Epithelial cell of esophagus (primary cell): ENCODE measurements at regions not wholly inside any gene's neighbourhood (a gene's known extent, or its start where the extent isn't known, plus 50 kb on each side); places are given as distances from the start of the nearest gene placed in this dataset.
"Not testable (repeated sequence)": the region's sequence is repeated elsewhere in the genome, so short reads cannot be mapped to it uniquely, and the experiment has no call there.

ENCODE experiments used
- DNase-seq: peaks from one replicate; pipeline ENCODE4 v3.0.0; 2010; ENCODE audit warnings: low read depth
- H3K4me3 ChIP-seq: 2 replicates; pipeline ENCODE4 v1.5.1; 2011; ENCODE audit warnings: mild to moderate bottlenecking, low read length, control low read depth
- TF ChIP-seq, protein P1 (sequence below): IDR thresholded peaks from 2 replicates; pipeline ENCODE4 v1.5.1; 2011; ENCODE audit warnings: low read depth, mild to moderate bottlenecking, low read length, control low read depth, inconsistent platforms; ENCODE audit not compliant: insufficient read depth; ENCODE audit errors: missing control alignments

DNA sequence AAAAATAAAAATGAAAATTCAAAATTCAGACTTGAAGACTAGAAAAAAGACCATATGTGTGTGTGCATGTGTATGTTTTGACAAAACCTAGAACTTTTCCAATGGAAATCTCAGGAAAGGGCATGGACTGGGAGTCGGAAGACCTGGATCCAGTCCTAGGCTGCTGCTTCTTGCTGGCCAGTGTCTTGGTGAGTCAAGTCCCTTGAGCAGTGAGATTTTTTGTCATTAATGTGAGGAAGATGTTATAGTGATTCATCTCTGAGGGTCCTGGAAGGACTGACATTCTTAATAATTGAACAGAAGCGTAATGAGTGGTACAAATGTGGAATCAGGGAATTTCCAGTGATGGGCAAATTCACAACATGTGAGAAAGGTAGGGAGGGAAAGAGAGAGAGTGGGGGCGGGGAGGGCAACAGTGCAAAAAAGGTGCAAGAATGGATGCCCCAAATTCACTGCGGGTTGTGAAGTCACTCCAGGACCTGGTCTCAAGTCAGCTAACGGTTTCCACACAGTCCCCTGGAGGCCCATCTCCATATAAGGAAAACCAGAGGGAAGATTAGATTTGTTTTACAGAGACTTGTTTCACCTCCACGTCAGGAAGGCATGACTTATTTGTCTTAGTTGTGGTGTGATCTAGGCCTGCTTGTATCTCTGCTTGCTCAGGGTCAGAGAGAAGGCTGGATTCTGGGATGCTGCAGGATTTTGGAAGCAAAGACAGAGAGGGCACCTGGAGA is 201.7 kb downstream of the BUB3 start:
- no peak overlapping the region for H3K4me3 ChIP-seq
- no peak for DNase-seq
- TF ChIP-seq, protein P1, sequence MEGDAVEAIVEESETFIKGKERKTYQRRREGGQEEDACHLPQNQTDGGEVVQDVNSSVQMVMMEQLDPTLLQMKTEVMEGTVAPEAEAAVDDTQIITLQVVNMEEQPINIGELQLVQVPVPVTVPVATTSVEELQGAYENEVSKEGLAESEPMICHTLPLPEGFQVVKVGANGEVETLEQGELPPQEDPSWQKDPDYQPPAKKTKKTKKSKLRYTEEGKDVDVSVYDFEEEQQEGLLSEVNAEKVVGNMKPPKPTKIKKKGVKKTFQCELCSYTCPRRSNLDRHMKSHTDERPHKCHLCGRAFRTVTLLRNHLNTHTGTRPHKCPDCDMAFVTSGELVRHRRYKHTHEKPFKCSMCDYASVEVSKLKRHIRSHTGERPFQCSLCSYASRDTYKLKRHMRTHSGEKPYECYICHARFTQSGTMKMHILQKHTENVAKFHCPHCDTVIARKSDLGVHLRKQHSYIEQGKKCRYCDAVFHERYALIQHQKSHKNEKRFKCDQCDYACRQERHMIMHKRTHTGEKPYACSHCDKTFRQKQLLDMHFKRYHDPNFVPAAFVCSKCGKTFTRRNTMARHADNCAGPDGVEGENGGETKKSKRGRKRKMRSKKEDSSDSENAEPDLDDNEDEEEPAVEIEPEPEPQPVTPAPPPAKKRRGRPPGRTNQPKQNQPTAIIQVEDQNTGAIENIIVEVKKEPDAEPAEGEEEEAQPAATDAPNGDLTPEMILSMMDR, result no peak

DNA sequence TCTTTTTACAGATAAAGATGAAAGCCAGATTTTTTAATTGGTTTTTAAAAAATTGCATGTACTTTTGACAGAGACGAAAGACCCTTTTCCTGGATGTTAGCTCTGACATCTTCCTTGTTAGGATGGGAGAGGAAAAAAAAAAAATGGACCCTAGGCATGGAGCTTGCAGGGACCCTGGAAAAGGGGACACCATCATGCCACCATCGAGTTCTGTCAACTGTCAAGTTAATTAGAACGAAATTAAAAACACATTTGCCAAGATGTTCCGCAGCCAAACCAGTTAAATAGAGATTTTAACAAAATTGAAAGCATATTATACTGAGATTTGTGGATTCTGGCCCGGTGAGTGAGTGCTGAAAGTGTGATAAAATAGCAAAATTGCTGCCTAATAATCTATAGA is 202.6 kb downstream of the BUB3 start:
- no peak for DNase-seq
- H3K4me3 ChIP-seq, result no peak overlapping the region
- TF ChIP-seq, protein P1, result no peak

DNA sequence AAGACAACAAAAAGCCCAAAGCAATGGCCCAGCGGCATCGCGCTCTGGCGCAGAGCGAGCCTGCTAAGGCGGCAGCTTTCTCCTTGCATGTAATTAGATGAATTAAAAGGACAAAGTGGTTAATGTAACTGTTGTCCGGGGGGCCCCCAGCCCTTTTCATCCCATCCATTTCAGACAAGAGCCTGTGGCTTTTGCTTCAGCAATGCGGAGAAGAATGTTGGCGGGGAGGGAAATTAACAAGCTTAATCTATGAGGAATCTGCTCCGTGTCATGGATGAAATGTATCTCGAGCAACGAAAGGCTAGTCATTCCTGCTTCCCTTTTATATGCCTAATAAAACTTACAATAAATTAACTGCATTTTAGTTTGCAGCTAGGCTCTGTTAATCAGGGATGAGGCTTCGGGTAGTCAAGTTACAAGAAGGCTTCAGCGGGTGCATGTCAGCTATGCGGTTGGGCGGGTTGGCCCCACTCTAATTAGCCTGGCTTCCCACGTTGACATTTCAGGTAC is 203.3 kb downstream of the BUB3 start:
- H3K4me3 ChIP-seq, result no peak overlapping the region
- no peak for DNase-seq
- TF ChIP-seq, protein P1, result no peak

DNA sequence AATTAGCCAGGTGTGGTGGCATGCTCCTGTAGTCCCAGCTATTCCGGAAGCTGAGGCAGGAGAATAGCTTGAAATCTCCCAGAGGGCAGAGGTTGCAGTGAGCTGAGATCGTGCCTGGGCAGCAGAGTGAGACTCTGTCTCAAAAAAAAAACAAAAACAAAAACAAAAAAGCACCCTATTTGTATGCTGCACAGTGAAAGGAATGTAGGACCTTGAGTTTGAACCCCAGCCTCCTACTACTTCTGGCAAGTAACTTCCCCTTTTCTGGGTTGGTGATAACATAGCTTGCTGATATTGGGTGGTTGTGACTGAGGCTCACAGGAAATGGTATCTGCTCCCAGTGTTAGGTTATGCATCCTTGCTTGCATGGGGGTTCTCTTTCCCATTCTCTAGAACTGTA is 205.3 kb downstream of the BUB3 start:
- no peak for DNase-seq
- TF ChIP-seq, protein P1, result no peak
- H3K4me3 ChIP-seq, result no peak overlapping the region

DNA sequence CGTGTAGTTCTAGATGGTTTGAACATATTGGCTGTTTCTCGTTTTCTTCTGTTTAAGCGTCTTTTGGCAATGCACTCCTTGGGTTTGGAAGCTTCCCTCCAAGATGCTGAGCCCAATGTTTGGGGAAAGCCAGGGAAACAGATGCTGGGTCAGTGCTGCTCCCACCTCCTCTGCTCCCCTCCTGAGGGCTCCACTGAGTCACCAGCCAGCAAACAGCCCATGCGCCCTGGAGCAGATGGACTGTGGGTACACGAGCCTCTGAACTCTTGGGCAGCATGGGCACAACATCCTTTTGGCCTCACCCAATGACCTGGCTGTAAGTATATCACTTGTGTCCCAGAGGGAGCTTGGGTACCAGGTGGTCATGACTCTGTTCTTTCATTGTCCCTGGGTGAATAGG is 207.6 kb downstream of the BUB3 start:
- TF ChIP-seq, protein P1, result no peak
- DNase-seq, result no peak
- no peak overlapping the region for H3K4me3 ChIP-seq

DNA sequence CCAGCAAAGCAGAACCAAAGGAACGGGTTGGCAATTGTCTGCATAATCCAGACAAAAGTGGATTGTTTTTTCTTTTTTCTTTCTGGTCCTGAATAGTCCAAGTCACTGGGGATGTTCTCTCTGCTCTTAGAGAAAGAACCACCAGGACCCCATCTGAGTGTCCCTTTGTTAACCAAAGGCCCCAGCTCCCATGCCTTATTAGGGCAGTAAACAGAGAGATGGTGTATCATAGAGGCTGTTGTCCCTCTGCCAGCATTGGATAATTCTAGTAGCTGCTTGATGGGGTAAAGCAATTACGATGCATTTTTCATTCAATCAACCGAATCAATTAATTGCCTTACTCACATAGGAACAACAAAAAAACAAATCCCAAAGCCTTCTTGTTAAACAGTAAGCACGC is 213.0 kb downstream of the BUB3 start:
- TF ChIP-seq, protein P1, result no peak
- H3K4me3 ChIP-seq, result no peak overlapping the region
- no peak for DNase-seq

DNA sequence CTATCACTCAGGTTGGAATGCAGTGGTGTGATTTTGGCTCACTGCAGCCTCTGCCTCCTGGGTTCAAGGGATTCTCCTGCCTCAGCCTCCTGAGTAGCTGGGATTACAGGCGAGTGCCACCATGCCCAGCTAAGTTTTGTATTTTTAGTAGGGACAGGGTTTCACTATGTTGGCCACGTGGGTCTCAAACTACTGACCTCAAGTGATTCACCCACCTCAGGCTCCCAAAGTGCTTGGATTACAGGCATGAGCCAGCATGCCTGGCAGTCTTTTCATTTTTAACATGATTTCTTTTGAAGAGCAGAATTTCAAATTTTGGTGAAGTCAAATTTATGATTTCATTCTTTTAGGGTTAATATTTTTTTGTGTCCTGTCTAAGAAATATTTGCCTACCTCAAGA is 217.4 kb downstream of the BUB3 start:
- H3K4me3 ChIP-seq, result not testable (repeated sequence)
- DNase-seq, result peak; percentile 15
